Right lobe of liver (tissue), 6 donors: ENCODE measurements at regions not wholly inside any gene's neighbourhood (a gene's known extent, or its start where the extent isn't known, plus 50 kb on each side); places are given as distances from the start of the nearest gene placed in this dataset.

Experiments used
- ATAC-seq, 4 donors: fragments of 200-7000 bp; cut with Tn5 transposase; one replicate each; pipeline ENCODE4 v1.9.1; 2020; ENCODE audit warnings: mild to moderate bottlenecking in 4 of 4, moderate library complexity in 4 of 4
- DNase-seq, 3 donors: peaks; one replicate each; pipeline ENCODE4 v3.0.0-alpha.2; 2020
- H3K27ac ChIP-seq, 3 donors: fragments of 200-600 bp; one replicate each; pipeline ENCODE4 v1.8.0; 2022
- H3K27me3 ChIP-seq, 2 donors: fragments of 200-600 bp; one replicate each; pipeline ENCODE4 v1.8.0; 2022
- H3K36me3 ChIP-seq, 4 donors: fragments of 200-600 bp; sonication (generic) in 1 of 4; one replicate each; pipeline versions ENCODE4 v1.5.1 to v1.8.0; 2017 to 2022; ENCODE audit warnings: control low read depth in 1 of 4
- H3K4me1 ChIP-seq, 4 donors: fragments of 200-600 bp; sonication (generic) in 1 of 4; one replicate each; pipeline versions ENCODE4 v1.5.1 to v1.8.0; 2017 to 2022; ENCODE audit warnings: control low read depth in 1 of 4
- H3K4me3 ChIP-seq, 3 donors: fragments of 200-600 bp; one replicate each; pipeline ENCODE4 v1.8.0; 2022
- H3K9me3 ChIP-seq, 4 donors: fragments of 200-600 bp; sonication (generic) in 1 of 4; one replicate each; pipeline versions ENCODE4 v1.5.1 to v1.8.0; 2017 to 2022; ENCODE audit warnings: control low read depth in 1 of 4
- POLR2A ChIP-seq: fragments of 450-650 bp; IDR thresholded peaks from one replicate; pipeline ENCODE4 v1.6.1; 2017; ENCODE audit warnings: antibody characterized with exemption, mild to moderate bottlenecking
- WGBS: methylation state at CpG from one replicate; pipeline ENCODE4 v1.1.6; 2018; ENCODE audit warnings: low coverage, low lambda C conversion rate; ENCODE audit not compliant: insufficient coverage; ENCODE audit errors: missing lambda C conversion rate; 5-methylcytosine and 5-hydroxymethylcytosine counted together
- intact Hi-C, 2 donors: fragments of 100-400 bp; cut with DNase I; formaldehyde crosslinking; loops; one replicate each; pipeline versions ENCODE4 v1.11.2 to v1.14.1; 2022
- TF ChIP-seq, protein P1 (sequence below), 4 donors: fragments of 200-600 bp in 3 of 4; fragments of 450-650 bp in 1 of 4; IDR thresholded peaks; one replicate each; pipeline versions ENCODE4 v1.5.1 to v1.8.0; 2016 to 2022; ENCODE audit warnings: antibody characterized with exemption in 4 of 4, mild to moderate bottlenecking in 2 of 4
- donor health status: DM: no; HTN: yes; CAD: no.
- donor health status: DM: no; HTN: no; CAD: no.
- donor health status: DM: no; HTN: no; CAD: no.
- donor health status: DM: no; HTN: yes; CAD: no.
- donor health status: DM: no; HTN: yes; CAD: no.

DNA sequence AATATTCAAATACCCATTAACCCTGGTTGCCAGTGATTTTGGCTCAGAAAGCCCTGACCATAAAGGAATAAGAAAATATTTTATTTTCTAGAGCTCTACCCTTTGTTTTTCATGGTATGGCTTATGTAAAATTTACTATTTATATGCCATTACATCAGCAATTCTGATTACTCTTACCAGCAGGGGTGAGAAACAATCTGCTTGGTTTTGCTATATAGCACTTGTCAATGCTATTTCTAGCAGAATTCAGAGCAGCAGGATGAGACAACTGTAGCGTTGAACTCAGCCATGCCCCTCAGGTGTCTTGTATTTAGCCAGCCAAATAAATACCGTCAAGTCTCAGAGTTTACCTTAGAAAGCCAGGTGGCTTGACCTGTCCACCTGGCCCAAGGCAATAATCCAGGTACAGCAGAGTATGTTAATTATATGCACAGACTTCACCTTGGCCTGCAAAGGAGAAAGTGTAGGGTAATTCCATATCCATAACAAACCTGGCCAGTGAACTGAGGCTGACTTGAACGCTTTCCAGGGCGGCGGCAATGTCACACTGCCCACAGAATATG lies 1303.5 kb downstream of the RAPGEF2 start:
- WGBS = 61% methylated on average over 5 of the region's 5 CpGs
- Histone ChIP-seq H3K9me3 (no peaks in the 10 kb centered on the region), H3K27me3 (no peaks in the 10 kb centered on the region), H3K27ac (no peak overlapping the region), H3K4me1 (no peaks in the 10 kb centered on the region), H3K36me3 (no peaks in the 10 kb centered on the region), H3K4me3 (no peak overlapping the region)
- DNase-seq = no peak
- TF ChIP-seq, protein P1, sequence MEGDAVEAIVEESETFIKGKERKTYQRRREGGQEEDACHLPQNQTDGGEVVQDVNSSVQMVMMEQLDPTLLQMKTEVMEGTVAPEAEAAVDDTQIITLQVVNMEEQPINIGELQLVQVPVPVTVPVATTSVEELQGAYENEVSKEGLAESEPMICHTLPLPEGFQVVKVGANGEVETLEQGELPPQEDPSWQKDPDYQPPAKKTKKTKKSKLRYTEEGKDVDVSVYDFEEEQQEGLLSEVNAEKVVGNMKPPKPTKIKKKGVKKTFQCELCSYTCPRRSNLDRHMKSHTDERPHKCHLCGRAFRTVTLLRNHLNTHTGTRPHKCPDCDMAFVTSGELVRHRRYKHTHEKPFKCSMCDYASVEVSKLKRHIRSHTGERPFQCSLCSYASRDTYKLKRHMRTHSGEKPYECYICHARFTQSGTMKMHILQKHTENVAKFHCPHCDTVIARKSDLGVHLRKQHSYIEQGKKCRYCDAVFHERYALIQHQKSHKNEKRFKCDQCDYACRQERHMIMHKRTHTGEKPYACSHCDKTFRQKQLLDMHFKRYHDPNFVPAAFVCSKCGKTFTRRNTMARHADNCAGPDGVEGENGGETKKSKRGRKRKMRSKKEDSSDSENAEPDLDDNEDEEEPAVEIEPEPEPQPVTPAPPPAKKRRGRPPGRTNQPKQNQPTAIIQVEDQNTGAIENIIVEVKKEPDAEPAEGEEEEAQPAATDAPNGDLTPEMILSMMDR (IDR thresholded peaks at IDR 0.05) = no peak
- ATAC-seq = no peak
- intact Hi-C loops = no loop called here

DNA sequence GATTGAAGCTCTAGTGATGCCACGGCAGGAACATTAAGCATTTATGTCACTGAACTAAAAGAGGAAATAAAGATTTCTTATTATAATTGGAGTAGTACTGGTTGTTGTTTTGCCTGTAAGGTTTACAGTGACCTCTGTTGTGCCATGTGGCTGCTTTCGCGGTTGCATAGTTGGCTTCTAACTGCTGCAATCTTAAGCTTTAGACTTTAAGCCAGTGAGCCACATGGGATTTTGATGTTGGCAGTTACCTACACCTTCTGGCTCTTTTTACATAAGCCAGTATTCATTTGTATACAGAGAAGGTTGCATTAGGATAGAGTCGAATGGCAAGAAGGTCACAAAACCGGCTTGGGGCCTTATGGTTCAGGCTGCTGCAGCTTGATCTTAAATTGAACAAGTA lies 1311.6 kb downstream of the RAPGEF2 start:
- no peak overlapping the region for H3K27ac ChIP-seq
- no peak for ATAC-seq
- H3K36me3 ChIP-seq = no peaks in the 10 kb centered on the region
- no peaks in the 10 kb centered on the region for H3K4me1 ChIP-seq
- no peaks in the 10 kb centered on the region for H3K27me3 ChIP-seq
- 70% methylated on average over 5 of the region's 5 CpGs for WGBS
- intact Hi-C loops = no loop called here
- no peak for DNase-seq
- no peaks in the 10 kb centered on the region for H3K9me3 ChIP-seq
- TF ChIP-seq, protein P1 (IDR thresholded peaks at IDR 0.05) = no peak
- TF ChIP-seq POLR2A = no peak
- H3K4me3 ChIP-seq = no peak overlapping the region

DNA sequence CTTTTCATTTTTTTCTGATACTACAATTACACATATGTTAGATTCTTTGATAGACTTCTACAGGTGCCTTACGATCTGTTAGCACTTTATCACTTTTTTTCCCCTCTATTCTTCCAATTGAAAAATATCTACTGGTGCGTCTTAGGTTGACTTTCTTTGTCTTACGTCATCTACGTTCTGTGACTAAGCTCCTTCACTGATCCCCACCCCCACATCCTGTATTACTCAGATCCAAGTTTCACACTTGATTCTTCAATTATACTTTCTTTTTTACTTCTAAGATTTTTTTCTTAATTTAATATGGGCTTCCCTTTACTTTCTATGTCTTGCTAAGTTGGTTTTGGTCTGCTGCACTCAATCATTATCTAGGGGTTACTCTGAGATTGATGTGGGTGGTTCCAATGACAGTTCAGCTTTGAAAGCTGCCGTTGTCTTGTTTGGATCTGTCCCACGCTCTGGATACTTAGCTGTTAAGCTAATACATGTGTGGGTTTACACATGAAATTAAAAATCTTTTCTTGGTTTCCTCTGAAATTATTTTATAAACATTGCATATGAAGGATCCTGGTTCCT lies 1321.1 kb downstream of the RAPGEF2 start:
- H3K4me1 ChIP-seq = no peaks in the 10 kb centered on the region
- H3K27me3 ChIP-seq = no peaks in the 10 kb centered on the region
- TF ChIP-seq, protein P1 (IDR thresholded peaks at IDR 0.05) = no peak
- TF ChIP-seq POLR2A = no peak
- H3K4me3 ChIP-seq = no peak overlapping the region
- H3K27ac ChIP-seq = no peak overlapping the region
- no peak for ATAC-seq
- WGBS = 46% methylated on average over 6 of the region's 6 CpGs
- DNase-seq = no peak
- intact Hi-C loops = no loop called here
- no peaks in the 10 kb centered on the region for H3K36me3 ChIP-seq
- H3K9me3 ChIP-seq = peaks cover 0 to 3% (median 0%) of the 10 kb centered on the region in 4 donors

DNA sequence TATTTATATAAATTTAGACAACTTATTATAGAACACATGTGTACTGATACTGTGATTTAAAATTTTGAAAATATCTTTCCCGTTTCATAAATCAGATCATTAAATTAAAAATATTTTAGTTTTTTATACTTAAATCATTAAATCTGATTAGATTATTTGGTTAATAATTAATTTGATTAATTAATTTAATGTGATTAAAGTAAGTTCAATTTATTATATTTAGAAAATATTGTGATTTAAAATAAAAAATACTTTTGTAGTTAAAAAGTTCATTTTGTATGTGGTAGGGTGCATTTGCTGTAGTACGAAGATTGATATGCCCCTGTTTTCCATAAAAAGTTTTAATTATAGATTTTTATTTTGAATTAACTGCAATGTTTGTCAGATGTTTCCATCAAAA lies 1323.4 kb downstream of the RAPGEF2 start:
- Histone ChIP-seq H3K27ac (no peak overlapping the region), H3K27me3 (no peaks in the 10 kb centered on the region), H3K9me3 (peaks cover 0 to 3% (median 0%) of the 10 kb centered on the region in 4 donors), H3K36me3 (no peaks in the 10 kb centered on the region), H3K4me1 (no peaks in the 10 kb centered on the region), H3K4me3 (no peak overlapping the region)
- intact Hi-C loops = no loop called here
- WGBS = 64% methylated on average over 2 of the region's 2 CpGs
- no peak for ATAC-seq
- TF ChIP-seq POLR2A = no peak
- TF ChIP-seq, protein P1 (IDR thresholded peaks at IDR 0.05) = no peak
- no peak for DNase-seq
